ENCODE measurements at regions not wholly inside any gene's neighbourhood (a gene's known extent, or its start where the extent isn't known, plus 50 kb on each side); places are given as distances from the start of the nearest gene placed in this dataset.

DNA sequence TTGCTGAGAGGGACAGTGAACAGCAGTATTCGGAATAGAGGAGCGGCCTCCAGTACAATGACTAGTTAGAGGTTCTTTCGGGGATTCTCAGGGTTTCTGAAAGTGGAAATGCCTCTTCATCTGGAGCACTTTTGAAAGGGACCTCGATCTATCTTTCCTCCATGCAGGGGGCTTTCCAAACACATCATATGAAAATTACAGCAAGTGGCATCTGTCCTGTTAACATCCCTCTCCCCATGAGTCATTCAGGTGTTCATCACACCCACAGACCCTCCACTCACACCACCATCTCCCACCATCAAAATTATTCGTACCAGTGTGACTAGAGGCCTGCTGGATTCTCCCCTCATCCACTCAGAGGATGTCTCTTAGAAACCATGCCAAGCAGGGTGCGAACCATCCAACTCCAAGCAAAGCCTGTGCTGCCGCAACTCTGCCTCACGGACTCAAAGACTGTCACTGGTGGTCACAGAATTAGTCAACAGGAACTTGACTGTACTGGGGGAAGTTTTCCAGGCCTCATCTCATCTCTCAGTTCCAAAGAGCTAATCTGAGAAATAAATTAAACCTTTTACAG is 211.1 kb downstream of the MRPL39 start:
- ATAC-seq (no peak), DNase-seq (ENCODE audit: low spot score) (no peak)
- TF ChIP-seq, protein P1, sequence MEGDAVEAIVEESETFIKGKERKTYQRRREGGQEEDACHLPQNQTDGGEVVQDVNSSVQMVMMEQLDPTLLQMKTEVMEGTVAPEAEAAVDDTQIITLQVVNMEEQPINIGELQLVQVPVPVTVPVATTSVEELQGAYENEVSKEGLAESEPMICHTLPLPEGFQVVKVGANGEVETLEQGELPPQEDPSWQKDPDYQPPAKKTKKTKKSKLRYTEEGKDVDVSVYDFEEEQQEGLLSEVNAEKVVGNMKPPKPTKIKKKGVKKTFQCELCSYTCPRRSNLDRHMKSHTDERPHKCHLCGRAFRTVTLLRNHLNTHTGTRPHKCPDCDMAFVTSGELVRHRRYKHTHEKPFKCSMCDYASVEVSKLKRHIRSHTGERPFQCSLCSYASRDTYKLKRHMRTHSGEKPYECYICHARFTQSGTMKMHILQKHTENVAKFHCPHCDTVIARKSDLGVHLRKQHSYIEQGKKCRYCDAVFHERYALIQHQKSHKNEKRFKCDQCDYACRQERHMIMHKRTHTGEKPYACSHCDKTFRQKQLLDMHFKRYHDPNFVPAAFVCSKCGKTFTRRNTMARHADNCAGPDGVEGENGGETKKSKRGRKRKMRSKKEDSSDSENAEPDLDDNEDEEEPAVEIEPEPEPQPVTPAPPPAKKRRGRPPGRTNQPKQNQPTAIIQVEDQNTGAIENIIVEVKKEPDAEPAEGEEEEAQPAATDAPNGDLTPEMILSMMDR (conservative IDR thresholded peaks at IDR 0.05; ENCODE audit: low read depth in 2 of 2), result no peak
- TF ChIP-seq NANOG (IDR thresholded peaks at IDR 0.05; ENCODE audit: borderline replicate concordance), result no peak
- TF ChIP-seq, protein P2, sequence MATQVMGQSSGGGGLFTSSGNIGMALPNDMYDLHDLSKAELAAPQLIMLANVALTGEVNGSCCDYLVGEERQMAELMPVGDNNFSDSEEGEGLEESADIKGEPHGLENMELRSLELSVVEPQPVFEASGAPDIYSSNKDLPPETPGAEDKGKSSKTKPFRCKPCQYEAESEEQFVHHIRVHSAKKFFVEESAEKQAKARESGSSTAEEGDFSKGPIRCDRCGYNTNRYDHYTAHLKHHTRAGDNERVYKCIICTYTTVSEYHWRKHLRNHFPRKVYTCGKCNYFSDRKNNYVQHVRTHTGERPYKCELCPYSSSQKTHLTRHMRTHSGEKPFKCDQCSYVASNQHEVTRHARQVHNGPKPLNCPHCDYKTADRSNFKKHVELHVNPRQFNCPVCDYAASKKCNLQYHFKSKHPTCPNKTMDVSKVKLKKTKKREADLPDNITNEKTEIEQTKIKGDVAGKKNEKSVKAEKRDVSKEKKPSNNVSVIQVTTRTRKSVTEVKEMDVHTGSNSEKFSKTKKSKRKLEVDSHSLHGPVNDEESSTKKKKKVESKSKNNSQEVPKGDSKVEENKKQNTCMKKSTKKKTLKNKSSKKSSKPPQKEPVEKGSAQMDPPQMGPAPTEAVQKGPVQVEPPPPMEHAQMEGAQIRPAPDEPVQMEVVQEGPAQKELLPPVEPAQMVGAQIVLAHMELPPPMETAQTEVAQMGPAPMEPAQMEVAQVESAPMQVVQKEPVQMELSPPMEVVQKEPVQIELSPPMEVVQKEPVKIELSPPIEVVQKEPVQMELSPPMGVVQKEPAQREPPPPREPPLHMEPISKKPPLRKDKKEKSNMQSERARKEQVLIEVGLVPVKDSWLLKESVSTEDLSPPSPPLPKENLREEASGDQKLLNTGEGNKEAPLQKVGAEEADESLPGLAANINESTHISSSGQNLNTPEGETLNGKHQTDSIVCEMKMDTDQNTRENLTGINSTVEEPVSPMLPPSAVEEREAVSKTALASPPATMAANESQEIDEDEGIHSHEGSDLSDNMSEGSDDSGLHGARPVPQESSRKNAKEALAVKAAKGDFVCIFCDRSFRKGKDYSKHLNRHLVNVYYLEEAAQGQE (IDR thresholded peaks at IDR 0.05; ENCODE audit: unreplicated experiment), result no peak
- no peak for TF ChIP-seq ZNF331 (CRISPR knock-in tag; IDR thresholded peaks at IDR 0.05; ENCODE audit: low read depth)
- no peak for TF ChIP-seq JUNB (IDR thresholded peaks at IDR 0.05; ENCODE audit: unreplicated experiment)
- TF ChIP-seq STAT1 (IDR thresholded peaks at IDR 0.05; ENCODE audit: unreplicated experiment), result no peak
- TF ChIP-seq, protein P3, sequence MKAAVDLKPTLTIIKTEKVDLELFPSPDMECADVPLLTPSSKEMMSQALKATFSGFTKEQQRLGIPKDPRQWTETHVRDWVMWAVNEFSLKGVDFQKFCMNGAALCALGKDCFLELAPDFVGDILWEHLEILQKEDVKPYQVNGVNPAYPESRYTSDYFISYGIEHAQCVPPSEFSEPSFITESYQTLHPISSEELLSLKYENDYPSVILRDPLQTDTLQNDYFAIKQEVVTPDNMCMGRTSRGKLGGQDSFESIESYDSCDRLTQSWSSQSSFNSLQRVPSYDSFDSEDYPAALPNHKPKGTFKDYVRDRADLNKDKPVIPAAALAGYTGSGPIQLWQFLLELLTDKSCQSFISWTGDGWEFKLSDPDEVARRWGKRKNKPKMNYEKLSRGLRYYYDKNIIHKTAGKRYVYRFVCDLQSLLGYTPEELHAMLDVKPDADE (IDR thresholded peaks at IDR 0.05), result no peak
- TF ChIP-seq, protein P4, sequence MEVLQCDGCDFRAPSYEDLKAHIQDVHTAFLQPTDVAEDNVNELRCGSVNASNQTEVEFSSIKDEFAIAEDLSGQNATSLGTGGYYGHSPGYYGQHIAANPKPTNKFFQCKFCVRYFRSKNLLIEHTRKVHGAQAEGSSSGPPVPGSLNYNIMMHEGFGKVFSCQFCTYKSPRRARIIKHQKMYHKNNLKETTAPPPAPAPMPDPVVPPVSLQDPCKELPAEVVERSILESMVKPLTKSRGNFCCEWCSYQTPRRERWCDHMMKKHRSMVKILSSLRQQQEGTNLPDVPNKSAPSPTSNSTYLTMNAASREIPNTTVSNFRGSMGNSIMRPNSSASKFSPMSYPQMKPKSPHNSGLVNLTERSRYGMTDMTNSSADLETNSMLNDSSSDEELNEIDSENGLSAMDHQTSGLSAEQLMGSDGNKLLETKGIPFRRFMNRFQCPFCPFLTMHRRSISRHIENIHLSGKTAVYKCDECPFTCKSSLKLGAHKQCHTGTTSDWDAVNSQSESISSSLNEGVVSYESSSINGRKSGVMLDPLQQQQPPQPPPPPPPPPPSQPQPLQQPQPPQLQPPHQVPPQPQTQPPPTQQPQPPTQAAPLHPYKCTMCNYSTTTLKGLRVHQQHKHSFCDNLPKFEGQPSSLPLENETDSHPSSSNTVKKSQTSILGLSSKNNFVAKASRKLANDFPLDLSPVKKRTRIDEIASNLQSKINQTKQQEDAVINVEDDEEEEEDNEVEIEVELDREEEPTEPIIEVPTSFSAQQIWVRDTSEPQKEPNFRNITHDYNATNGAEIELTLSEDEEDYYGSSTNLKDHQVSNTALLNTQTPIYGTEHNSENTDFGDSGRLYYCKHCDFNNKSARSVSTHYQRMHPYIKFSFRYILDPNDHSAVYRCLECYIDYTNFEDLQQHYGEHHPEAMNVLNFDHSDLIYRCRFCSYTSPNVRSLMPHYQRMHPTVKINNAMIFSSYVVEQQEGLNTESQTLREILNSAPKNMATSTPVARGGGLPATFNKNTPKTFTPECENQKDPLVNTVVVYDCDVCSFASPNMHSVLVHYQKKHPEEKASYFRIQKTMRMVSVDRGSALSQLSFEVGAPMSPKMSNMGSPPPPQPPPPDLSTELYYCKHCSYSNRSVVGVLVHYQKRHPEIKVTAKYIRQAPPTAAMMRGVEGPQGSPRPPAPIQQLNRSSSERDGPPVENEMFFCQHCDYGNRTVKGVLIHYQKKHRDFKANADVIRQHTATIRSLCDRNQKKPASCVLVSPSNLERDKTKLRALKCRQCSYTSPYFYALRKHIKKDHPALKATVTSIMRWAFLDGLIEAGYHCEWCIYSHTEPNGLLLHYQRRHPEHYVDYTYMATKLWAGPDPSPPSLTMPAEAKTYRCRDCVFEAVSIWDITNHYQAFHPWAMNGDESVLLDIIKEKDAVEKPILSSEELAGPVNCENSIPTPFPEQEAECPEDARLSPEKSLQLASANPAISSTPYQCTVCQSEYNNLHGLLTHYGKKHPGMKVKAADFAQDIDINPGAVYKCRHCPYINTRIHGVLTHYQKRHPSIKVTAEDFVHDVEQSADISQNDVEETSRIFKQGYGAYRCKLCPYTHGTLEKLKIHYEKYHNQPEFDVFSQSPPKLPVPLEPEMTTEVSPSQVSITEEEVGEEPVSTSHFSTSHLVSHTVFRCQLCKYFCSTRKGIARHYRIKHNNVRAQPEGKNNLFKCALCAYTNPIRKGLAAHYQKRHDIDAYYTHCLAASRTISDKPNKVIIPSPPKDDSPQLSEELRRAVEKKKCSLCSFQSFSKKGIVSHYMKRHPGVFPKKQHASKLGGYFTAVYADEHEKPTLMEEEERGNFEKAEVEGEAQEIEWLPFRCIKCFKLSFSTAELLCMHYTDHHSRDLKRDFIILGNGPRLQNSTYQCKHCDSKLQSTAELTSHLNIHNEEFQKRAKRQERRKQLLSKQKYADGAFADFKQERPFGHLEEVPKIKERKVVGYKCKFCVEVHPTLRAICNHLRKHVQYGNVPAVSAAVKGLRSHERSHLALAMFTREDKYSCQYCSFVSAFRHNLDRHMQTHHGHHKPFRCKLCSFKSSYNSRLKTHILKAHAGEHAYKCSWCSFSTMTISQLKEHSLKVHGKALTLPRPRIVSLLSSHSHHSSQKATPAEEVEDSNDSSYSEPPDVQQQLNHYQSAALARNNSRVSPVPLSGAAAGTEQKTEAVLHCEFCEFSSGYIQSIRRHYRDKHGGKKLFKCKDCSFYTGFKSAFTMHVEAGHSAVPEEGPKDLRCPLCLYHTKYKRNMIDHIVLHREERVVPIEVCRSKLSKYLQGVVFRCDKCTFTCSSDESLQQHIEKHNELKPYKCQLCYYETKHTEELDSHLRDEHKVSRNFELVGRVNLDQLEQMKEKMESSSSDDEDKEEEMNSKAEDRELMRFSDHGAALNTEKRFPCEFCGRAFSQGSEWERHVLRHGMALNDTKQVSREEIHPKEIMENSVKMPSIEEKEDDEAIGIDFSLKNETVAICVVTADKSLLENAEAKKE (CRISPR knock-in tag; IDR thresholded peaks at IDR 0.05), result no peak
- no peak for TF ChIP-seq EZH2phosphoT487 (IDR thresholded peaks at IDR 0.05; ENCODE audit: unreplicated experiment)
- no peak for TF ChIP-seq CREB1 (CRISPR knock-in tag; IDR thresholded peaks at IDR 0.05; ENCODE audit: low read depth)
- TF ChIP-seq POLR2AphosphoS5 (IDR thresholded peaks at IDR 0.05; ENCODE audit: low read depth), result no peak
- no peak for TF ChIP-seq ZNF114 (CRISPR knock-in tag; IDR thresholded peaks at IDR 0.05)
- no peak for TF ChIP-seq EZH2 (IDR thresholded peaks at IDR 0.05; ENCODE audit: low read depth, unreplicated experiment)
- Histone ChIP-seq H2AFZ (0 out of 2 replicates have a peak overlapping the region, but pooled peaks have one; percentile 25), H3K79me2 (replicated peaks; ENCODE audit: insufficient read depth) (no peaks in the 10 kb centered on the region), H3F3A (replicated peaks; ENCODE audit: low read depth) (no peaks in the 10 kb centered on the region), H3K36me3 (ENCODE audit: insufficient read depth) (no peaks in the 10 kb centered on the region), H3K9me2 (ENCODE audit: insufficient read depth) (no peaks in the 10 kb centered on the region), H3K27me3 (ENCODE audit: insufficient read depth) (no peaks in the 10 kb centered on the region), H3K4me2 (no peak overlapping the region), H3K4me3 (no peak overlapping the region), H3K27ac (ENCODE audit: low read depth) (no peak overlapping the region), H3K4me1 (ENCODE audit: insufficient read depth) (no peaks in the 10 kb centered on the region), H4K20me1 (replicated peaks; ENCODE audit: insufficient read depth) (no peaks in the 10 kb centered on the region)
- no peak overlapping the region for H3K27ac Mint-ChIP-seq
- H3K36me3 Mint-ChIP-seq (ENCODE audit: low read depth), result no peaks in the 10 kb centered on the region
- H3K9me3 Mint-ChIP-seq, result no peaks in the 10 kb centered on the region
- H3K4me1 Mint-ChIP-seq, result peaks cover 3% of the 10 kb centered on the region; the same call in 2 of the 3 replicates
- H3K4me3 Mint-ChIP-seq, result no peak overlapping the region
- peaks cover 5% of the 10 kb centered on the region for H3K27me3 Mint-ChIP-seq (ENCODE audit: insufficient read depth, low read depth, poor library complexity)

All from GM23338 (cell line).